Karpas-422 (cell line): ENCODE measurements at regions not wholly inside any gene's neighbourhood (a gene's known extent, or its start where the extent isn't known, plus 50 kb on each side); places are given as distances from the start of the nearest gene placed in this dataset.

Source experiments
- DNase-seq: peaks from one replicate; pipeline ENCODE4 v3.0.0-alpha.2; 2015
- H2AFZ ChIP-seq: fragments of 200-600 bp; sonication (generic); 2 replicates; pipeline ENCODE4 v1.6.1; 2014; ENCODE audit warnings: antibody characterized with exemption, low read length, mixed read lengths
- H3K27ac ChIP-seq: fragments of 200-600 bp; sonication (generic); 2 replicates; pipeline ENCODE4 v1.5.1; 2014; ENCODE audit warnings: mild to moderate bottlenecking, low read length, moderate library complexity
- H3K27me3 ChIP-seq: fragments of 200-600 bp; sonication (generic); 2 replicates; pipeline ENCODE4 v1.6.1; 2014; ENCODE audit warnings: low read length, mixed read lengths
- H3K36me3 ChIP-seq: fragments of 200-600 bp; sonication (generic); 2 replicates; pipeline ENCODE4 v1.6.1; 2014; ENCODE audit warnings: low read length, mixed read lengths; ENCODE audit not compliant: insufficient read depth
- H3K4me1 ChIP-seq: fragments of 200-600 bp; sonication (generic); 2 replicates; pipeline ENCODE4 v1.6.1; 2014; ENCODE audit warnings: mild to moderate bottlenecking, low read length, mixed read lengths
- H3K4me2 ChIP-seq: fragments of 200-600 bp; sonication (generic); 2 replicates; pipeline ENCODE4 v1.6.1; 2014; ENCODE audit warnings: low read length, low read depth, mild to moderate bottlenecking; ENCODE audit not compliant: poor library complexity, severe bottlenecking
- H3K4me3 ChIP-seq: fragments of 200-600 bp; sonication (generic); 2 replicates; pipeline ENCODE4 v1.5.1; 2014; ENCODE audit warnings: mild to moderate bottlenecking, antibody characterized with exemption, low read length, mixed read lengths
- H3K79me2 ChIP-seq: fragments of 200-600 bp; sonication (generic); 2 replicates; pipeline ENCODE4 v1.6.1; 2014; ENCODE audit warnings: mild to moderate bottlenecking, low read length, mixed read lengths
- H3K9ac ChIP-seq: fragments of 200-600 bp; sonication (generic); 2 replicates; pipeline ENCODE4 v1.6.0; 2014; ENCODE audit warnings: low read length
- H3K9me2 ChIP-seq: fragments of 200-600 bp; sonication (generic), shearing (Covaris generic); replicated peaks from 2 replicates; pipeline ENCODE4 v1.6.0; 2014; ENCODE audit warnings: mild to moderate bottlenecking, low read length, moderate library complexity; ENCODE audit not compliant: insufficient read depth
- H3K9me3 ChIP-seq: fragments of 300-700, 200-600 bp; sonication (generic); 2 replicates; pipeline ENCODE4 v1.6.1; 2014; ENCODE audit warnings: low read length, mixed read lengths
- H4K20me1 ChIP-seq: fragments of 200-600 bp; sonication (generic); 2 replicates; pipeline ENCODE4 v1.6.1; 2014; ENCODE audit warnings: mild to moderate bottlenecking, antibody characterized with exemption, low read length, low read depth; ENCODE audit not compliant: insufficient read depth

GRCh38 chr2:188917632-188918031, 56.5 kb upstream of the COL3A1 start:
- H3K4me1 ChIP-seq: no peaks in the 10 kb centered on the region
- H3K36me3 ChIP-seq: no peaks in the 10 kb centered on the region
- H4K20me1 ChIP-seq: no peaks in the 10 kb centered on the region
- H3K27ac ChIP-seq: no peak overlapping the region
- H2AFZ ChIP-seq: no peak overlapping the region
- H3K9me2 ChIP-seq: no peaks in the 10 kb centered on the region
- no peaks in the 10 kb centered on the region for H3K27me3 ChIP-seq
- no peak overlapping the region for H3K4me2 ChIP-seq
- H3K79me2 ChIP-seq: no peaks in the 10 kb centered on the region
- DNase-seq: no peak
- H3K9ac ChIP-seq: no peak overlapping the region
- H3K4me3 ChIP-seq: no peak overlapping the region
- peaks cover 1% of the 10 kb centered on the region; the same call in 1 of the 2 replicates for H3K9me3 ChIP-seq

- Histone ChIP-seq H3K4me1 (no peaks in the 10 kb centered on the region), H3K4me3 (no peak overlapping the region), H3K27me3 (no peaks in the 10 kb centered on the region), H3K9me3 (no peaks in the 10 kb centered on the region; the same call in none of the 2 replicates), H4K20me1 (no peaks in the 10 kb centered on the region), H3K4me2 (no peak overlapping the region), H3K36me3 (no peaks in the 10 kb centered on the region), H3K79me2 (no peaks in the 10 kb centered on the region), H3K9me2 (no peaks in the 10 kb centered on the region), H3K9ac (no peak overlapping the region), H2AFZ (no peak overlapping the region), H3K27ac (no peak overlapping the region)
- no peak for DNase-seq
These were observed 54.3 kb upstream of the COL3A1 start for GRCh38 chr2:188919824-188920223.

- Histone ChIP-seq H3K36me3 (no peaks in the 10 kb centered on the region), H3K79me2 (no peaks in the 10 kb centered on the region), H2AFZ (no peak overlapping the region), H4K20me1 (no peaks in the 10 kb centered on the region), H3K27ac (no peak overlapping the region), H3K9me2 (no peaks in the 10 kb centered on the region), H3K27me3 (no peaks in the 10 kb centered on the region), H3K9me3 (peaks cover 7% of the 10 kb centered on the region), H3K4me3 (no peak overlapping the region), H3K9ac (no peak overlapping the region), H3K4me1 (no peaks in the 10 kb centered on the region), H3K4me2 (no peak overlapping the region)
- DNase-seq: no peak
These were observed 52.0 kb upstream of the COL3A1 start for GRCh38 chr2:188922191-188922590.
